Hematopoietic multipotent progenitor cell treated with erythropoietin and hydrocortisone succinate and interleukin-3 and kit ligand, for 17 days (in vitro differentiated cells): ENCODE measurements at regions not wholly inside any gene's neighbourhood (a gene's known extent, or its start where the extent isn't known, plus 50 kb on each side); places are given as distances from the start of the nearest gene placed in this dataset.

Experiments used
- DNase-seq: peaks from one replicate; pipeline ENCODE4 v3.0.0-alpha.2; 2015; ENCODE audit warnings: low spot score

- DNase-seq, result no peak
These were observed 753.0 kb upstream of the SGCG start for GRCh38 chr13:22427783-22428182.

DNA sequence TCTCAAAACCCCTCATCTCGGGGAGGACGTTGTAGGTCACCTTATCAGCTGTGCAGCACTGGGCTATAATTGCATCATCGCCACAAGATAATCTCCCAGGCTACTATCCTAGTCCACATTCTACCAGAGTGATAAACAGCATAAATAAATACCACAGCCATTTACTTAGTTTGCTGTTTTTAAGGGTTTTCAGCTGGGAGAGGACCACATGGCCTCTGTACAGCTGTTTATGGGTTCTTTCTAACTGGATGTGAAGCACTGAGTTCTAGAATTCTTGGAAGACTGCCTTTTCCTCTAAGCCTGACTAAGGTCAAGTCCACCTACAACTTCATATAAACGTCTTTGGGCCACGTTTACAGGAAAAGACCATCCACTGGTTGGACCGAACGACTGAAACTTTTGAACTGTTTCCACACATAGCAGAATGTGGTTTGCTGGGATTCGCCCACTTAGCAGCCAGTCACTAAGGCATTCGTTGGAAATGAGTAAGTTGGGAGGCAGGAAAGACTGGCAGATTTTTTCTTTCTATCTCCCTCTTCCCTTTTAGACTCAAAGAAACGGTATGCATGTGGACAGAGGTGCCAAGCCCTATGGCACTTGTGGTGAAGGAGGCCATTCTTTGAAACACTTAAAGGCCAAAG, 752.5 kb upstream of the SGCG start:
- no peak for DNase-seq

GRCh38 chr13:22432690-22433089, 748.1 kb upstream of the SGCG start:
- no peak for DNase-seq

DNA sequence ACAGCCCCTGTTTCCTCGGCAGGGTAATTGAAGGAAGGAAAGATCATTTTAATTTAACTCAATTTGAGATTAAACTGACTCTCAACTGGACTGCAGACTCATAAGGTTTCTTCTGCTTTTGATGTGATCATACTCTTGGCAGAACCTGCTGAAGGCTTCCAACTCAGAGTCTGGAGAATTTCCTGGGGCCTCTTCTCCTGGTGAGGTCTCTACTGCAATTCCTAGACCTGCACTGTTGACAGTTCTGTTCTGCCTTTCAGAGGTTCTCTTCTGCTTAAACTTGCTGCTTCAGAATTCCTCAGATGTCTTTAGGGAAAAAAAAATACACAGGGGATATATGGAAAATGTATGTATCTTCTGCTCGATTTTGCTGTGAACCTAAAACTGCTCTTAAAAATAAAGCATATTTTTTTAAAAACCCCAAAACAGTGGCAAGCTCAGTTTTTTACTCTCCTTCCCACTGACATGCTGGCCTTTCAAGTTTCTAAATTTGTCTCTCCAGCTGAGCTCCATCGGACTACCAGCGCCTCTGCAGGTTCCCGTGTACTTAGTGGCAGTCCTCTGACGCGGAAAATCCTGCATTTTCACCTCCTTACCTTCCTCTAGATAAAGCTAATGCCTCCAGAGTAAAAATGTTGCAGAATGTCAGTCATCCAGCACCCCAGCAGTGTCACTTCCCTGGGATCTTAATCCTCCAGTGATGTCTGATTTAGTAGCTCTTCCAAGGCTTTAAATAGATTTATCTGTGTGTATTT, 733.5 kb upstream of the SGCG start:
- no peak for DNase-seq

DNA sequence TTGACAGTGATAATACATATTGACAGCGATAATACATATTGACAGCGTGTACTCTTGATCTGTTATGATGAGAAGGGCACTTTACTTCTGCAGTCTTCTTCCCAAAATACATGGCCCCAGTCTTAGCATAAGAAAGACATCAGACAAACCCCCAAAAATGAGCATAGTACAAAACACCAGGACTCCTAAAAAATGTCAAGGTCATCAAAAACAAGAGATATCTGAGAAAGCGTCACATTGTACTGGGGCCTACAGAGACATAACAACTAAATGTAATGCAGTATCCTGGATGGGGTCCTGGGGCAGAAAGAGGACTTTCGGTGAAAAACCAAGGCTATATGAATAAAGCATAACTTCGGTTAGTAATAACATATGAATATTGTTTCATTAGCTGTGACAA, 731.5 kb upstream of the SGCG start:
- DNase-seq, result no peak

DNA sequence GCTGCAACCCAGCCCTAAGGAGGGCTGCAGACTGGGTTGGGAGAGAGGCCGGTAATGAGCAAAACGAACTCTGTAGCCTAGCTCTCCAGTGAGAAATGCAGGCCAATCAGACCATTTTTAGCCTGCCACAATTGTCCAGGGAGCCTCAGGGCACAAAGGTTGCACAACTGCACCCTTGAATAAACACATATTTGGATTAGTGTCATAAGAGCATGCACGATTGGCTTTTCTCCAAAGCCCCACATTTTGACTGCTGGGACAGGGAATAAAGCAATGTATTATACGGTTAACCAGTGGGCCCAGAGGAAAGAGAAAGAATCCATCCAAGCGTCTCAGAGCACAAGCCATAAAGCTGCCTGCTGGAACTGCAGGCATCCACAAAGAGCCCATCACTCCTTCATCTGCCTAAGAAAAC, 729.4 kb upstream of the SGCG start:
- DNase-seq, result no peak

GRCh38 chr13:22454586-22454985, 726.2 kb upstream of the SGCG start:
- no peak for DNase-seq

GRCh38 chr13:22455036-22455435, 725.7 kb upstream of the SGCG start:
- DNase-seq, result no peak

GRCh38 chr13:22461854-22462490, 718.8 kb upstream of the SGCG start:
- no peak for DNase-seq

GRCh38 chr13:22463089-22463488, 717.7 kb upstream of the SGCG start:
- DNase-seq, result no peak

DNA sequence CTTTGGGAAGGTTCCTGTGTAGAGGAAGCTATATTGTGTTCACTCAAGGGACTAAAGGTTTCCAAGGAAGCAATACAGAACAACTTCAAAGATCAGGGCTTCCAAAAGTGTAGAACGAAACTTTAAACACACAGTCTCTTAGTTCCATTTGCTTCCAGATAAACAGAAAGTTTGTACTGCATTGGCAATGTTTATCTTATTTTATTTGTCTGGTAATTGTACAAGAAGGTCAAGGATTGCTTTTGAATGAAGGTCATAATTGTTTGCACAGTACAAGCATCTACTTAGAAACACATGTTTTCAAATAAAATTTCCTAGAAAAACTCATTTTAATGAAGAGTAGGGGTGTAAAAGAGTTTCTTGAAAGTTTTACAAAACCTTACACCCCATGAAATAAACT, 712.7 kb upstream of the SGCG start:
- no peak for DNase-seq

- no peak for DNase-seq
These were observed 712.0 kb upstream of the SGCG start for GRCh38 chr13:22468824-22469223.

- DNase-seq, result no peak
These were observed 711.3 kb upstream of the SGCG start for GRCh38 chr13:22469452-22469851.

GRCh38 chr13:22470075-22470474, 710.7 kb upstream of the SGCG start:
- no peak for DNase-seq

DNA sequence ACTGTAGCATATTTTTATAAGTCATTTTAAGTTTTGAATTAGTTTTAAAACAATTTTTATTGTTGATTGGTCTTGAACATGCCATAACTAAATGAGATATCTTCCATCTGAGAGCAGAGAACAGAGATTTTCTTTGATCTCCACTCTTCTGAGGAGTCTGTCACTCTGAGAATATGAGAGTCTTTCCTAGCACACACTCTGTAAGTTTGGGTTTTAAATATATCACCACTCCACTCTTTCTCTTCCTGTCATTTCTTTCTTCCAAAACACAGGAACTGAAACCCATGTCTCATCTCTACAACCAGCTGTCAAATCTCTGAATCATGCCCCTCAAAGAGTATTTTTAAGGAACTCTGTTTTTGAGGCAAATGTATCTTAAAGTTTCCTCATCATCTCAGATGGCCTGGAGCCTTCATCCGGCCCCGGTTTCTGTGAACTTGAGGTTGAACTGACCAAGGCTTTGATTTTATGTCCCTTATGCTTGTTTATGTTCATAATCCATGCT, 698.2 kb upstream of the SGCG start:
- no peak for DNase-seq

GRCh38 chr13:22483276-22483675, 697.5 kb upstream of the SGCG start:
- no peak for DNase-seq

DNA sequence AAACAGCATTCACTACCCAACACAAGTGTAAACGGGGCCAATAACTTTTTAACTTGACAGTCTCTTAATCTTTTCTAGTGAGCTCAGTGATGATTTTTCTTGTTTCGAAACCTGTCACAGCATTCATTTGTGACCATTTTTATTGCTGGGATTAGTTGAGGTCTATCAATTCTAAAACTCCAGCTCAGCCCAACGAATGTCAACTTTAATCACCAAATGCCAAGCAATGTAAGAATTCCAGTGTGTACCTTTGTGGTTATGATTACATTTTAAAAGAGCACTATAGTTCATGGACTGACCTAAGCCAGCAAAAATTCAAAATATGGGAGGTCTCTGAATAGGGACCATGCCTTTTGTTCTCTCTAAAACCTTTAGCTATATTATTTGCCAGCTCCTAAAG, 694.3 kb upstream of the SGCG start:
- no peak for DNase-seq

GRCh38 chr13:22487932-22488331, 692.8 kb upstream of the SGCG start:
- DNase-seq, result no peak

GRCh38 chr13:22489771-22490170, 691.0 kb upstream of the SGCG start:
- no peak for DNase-seq

- DNase-seq, result no peak
These were observed 685.0 kb upstream of the SGCG start for GRCh38 chr13:22495819-22496218.

DNA sequence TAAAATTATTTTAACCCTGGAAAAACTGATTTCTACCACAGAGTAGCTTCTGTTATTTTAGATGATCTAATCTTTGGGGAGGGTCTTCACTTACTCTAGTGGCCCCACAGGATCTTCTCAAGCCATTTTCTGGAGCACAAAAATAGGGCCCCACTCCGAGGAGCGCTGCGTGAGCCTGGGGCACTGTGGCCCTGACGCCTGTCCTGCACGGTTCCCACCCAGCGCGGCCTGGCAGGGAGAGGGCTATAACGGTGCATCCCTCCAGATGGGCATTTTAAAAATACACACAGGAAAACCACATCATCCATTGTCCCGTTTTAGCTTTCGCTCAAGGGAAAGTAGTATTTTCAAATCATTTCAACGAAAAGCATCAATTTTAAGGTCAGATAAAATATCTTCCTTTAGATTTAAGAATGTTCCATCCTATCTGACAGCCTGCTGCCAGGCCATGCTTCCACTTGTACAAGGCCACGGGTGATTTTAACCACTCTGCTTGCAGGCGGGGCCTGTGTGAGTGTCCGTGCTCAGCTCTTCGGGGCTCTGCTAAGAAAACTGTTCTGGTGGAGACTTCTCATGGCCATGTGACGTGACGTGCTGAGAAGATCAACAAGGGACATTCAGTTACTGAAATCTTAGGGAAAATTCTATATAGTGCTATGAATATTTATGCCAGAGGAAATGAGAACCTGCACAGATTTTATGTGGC, 683.8 kb upstream of the SGCG start:
- DNase-seq, result no peak

- no peak for DNase-seq
These were observed 682.6 kb upstream of the SGCG start for GRCh38 chr13:22497991-22498780.
